Suprapubic skin (tissue), 4 donors: ENCODE measurements at regions not wholly inside any gene's neighbourhood (a gene's known extent, or its start where the extent isn't known, plus 50 kb on each side); places are given as distances from the start of the nearest gene placed in this dataset.

ENCODE experiments used
- EP300 ChIP-seq: sonication (generic); formaldehyde crosslinking; IDR thresholded peaks from one replicate; pipeline ENCODE4 v1.6.1; 2017; ENCODE audit warnings: antibody characterized with exemption
- POLR2A ChIP-seq, 2 donors: fragments of 450-650 bp; IDR thresholded peaks; one replicate each; pipeline ENCODE4 v1.6.1; 2017; ENCODE audit warnings: antibody characterized with exemption in 2 of 2, mild to moderate bottlenecking in 2 of 2, moderate library complexity in 2 of 2
- POLR2AphosphoS5 ChIP-seq, 3 donors: sonication (generic); formaldehyde crosslinking; IDR thresholded peaks; one replicate each; pipeline ENCODE4 v1.6.1; 2017; ENCODE audit warnings: antibody characterized with exemption in 3 of 3
- TF ChIP-seq, protein P1 (sequence below), 2 donors: fragments of 200-600 bp in 1 of 2; fragments of 450-650 bp in 1 of 2; sonication (generic) in 1 of 2; IDR thresholded peaks; one replicate each; pipeline ENCODE4 v1.5.1; 2016 to 2019; ENCODE audit warnings: antibody characterized with exemption in 2 of 2, mild to moderate bottlenecking in 1 of 2, moderate library complexity in 1 of 2

DNA sequence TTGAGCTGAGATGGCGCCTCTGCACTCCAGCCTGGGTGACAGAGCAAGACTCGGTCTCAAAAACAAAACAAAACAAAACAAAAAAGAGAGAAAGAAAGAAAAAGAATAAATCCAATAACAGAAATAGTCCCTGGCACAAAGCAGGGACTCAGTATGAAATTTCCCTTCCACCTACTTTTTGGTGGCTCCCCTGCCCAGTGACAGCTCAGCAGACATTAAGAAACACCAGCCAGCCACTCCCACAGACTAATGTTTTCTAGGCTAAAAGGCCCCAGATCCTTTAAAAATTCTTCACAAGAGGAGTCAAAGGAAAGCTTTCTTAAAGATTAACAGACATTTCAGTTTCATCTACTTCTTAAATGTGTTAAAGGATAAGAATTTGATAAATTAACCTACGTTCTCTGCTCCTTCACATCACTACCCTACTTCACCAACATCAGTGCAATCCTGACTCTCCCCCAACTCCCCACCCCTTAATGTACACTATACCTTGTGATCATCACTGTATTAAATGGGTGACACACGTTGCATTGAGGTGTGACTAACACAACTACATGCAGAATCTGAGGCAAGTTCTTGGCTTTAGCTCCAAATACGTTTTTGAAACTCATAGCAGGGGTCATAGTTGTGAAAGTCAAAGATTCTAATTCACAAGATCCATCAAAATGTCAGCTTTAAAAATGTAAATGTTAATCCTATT, 114.5 kb upstream of the CAV2 start:
- TF ChIP-seq, protein P1, sequence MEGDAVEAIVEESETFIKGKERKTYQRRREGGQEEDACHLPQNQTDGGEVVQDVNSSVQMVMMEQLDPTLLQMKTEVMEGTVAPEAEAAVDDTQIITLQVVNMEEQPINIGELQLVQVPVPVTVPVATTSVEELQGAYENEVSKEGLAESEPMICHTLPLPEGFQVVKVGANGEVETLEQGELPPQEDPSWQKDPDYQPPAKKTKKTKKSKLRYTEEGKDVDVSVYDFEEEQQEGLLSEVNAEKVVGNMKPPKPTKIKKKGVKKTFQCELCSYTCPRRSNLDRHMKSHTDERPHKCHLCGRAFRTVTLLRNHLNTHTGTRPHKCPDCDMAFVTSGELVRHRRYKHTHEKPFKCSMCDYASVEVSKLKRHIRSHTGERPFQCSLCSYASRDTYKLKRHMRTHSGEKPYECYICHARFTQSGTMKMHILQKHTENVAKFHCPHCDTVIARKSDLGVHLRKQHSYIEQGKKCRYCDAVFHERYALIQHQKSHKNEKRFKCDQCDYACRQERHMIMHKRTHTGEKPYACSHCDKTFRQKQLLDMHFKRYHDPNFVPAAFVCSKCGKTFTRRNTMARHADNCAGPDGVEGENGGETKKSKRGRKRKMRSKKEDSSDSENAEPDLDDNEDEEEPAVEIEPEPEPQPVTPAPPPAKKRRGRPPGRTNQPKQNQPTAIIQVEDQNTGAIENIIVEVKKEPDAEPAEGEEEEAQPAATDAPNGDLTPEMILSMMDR (IDR thresholded peaks at IDR 0.05): no peak
- TF ChIP-seq POLR2AphosphoS5 (IDR thresholded peaks at IDR 0.05): no peak
- no peak for TF ChIP-seq POLR2A (IDR thresholded peaks at IDR 0.05)
- no peak for TF ChIP-seq EP300
